GM21786 (cell line): ENCODE measurements at regions not wholly inside any gene's neighbourhood (a gene's known extent, or its start where the extent isn't known, plus 50 kb on each side); places are given as distances from the start of the nearest gene placed in this dataset.
"Not testable (repeated sequence)": the region's sequence is repeated elsewhere in the genome, so short reads cannot be mapped to it uniquely, and the experiment has no call there.

Experiments used
- ATAC-seq: cut with Tn5 transposase; IDR thresholded peaks from one replicate; pipeline ENCODE4 v1.9.1; 2021; ENCODE audit not compliant: unreplicated experiment

DNA sequence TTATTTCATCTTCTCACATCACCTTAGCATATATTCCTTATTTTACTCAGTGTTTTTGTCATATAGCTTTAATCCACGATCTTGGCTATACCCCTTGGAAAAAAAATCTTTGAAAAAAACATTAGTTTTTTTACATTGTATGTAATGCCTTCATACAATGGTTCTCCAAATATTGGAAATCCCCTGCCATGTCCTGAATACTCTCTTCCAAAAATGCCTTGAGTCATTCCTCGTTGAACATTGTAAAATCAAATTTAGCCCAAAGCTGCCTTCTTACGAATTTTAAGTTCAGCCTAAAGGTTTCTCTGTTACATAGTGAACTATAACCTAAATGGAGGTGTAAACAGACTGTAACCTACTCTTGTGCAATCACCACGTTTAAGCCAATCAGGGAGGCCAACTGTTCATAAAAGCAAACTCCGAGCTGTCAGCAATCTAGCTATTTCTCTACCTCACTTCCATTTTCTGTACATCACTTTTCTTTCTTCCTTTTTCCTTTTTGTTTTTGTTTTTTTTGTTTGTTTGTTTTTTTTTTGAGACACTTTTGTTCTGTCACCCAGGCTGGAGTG lies 140.1 kb downstream of the ANXA2 start:
- no peak for ATAC-seq

DNA sequence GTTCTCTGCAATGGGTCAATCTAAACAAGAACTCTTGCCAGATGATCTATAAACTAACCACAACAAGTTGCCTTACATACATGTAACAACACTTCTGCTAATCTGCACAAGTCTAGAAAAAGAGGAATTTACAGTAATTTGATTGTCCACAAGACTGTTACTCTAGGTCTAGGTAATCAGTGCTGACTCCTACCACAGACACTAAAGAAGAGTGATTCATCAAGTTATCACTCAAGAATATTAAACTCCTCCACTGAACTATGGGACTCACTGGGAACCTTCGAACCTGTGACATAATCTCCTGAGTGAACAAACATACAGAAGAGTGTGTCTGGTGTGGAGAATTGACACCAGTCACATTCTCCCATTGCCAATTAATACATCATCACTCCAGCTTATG lies 138.3 kb downstream of the ANXA2 start:
- no peak for ATAC-seq

DNA sequence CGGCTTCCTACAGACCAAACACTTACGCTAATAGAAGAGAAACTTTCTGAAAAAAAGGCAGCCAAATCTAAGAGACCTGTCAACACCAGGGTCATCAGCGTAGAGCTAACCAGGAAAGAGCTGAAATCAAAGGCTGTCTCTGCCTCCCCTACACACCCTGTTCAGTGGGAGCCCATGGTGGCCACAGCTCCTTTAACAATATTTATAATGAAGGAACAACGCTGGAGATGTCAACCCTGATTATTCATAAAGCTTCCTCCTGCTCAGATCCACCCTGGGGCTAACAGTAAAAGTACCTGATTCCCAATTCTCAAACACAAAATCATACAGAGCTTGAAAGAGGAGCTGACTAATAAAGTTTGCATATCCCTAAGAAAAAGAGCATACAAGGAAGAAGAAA lies 133.7 kb downstream of the ANXA2 start:
- no peak for ATAC-seq

DNA sequence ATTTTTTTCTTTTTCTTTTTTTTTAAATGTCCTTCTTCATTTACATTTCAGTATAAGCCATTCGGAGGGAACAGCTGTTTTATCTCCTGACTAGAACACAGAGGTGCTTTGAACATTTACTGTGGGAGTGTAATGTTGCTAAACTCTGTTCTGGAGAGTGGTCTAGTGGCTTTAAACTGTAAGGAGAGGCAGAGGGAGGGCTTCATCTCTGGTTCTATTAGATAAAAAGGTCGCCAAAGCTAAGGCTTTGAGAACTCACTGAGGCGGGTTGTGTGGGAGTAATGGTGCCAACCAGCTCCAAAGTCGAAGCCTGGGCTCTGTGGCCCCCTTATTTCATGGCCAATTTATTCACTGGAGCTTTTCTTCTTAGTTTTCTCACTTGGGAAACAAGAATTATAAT lies 133.2 kb downstream of the ANXA2 start:
- no peak for ATAC-seq

DNA sequence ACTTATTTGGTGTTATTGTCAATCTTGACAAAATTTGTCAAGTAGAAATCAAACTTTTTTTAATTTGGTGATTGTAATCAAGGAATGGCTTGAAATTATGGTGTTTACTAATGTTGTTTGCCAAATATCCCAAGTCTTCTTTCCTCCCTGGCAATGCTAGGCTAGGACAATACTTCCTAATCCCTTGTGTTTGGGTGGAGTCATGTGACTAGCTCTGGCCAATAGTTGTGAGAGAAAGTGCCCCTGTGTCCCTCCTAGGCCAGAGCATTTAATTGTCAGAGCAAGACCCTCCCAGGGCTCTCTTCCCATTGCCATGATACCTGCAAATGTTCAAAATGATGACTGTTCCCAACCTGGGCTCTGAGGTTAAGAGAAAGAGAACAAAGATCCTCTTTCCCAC lies 132.7 kb downstream of the ANXA2 start:
- ATAC-seq = no peak

DNA sequence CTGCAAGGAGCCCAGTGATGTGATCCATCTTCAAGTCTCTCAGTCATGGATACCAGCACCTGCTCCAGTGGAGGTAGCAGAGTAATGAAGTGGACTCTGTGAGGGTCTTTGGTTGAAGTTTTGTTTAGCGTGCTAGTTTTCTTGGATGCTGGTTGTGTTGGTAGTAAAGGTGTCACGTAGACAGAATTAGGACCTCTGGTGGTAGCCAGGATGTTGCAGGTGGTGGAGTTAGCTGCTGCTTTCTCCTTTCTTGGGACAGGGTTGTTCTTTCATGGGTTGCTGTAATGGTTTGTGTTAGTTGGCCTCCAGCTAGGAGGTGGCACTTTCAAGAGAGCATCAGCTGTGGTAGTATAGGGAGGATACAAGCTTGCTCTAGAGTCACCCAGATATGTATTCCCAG lies 125.2 kb downstream of the ANXA2 start:
- no peak for ATAC-seq

DNA sequence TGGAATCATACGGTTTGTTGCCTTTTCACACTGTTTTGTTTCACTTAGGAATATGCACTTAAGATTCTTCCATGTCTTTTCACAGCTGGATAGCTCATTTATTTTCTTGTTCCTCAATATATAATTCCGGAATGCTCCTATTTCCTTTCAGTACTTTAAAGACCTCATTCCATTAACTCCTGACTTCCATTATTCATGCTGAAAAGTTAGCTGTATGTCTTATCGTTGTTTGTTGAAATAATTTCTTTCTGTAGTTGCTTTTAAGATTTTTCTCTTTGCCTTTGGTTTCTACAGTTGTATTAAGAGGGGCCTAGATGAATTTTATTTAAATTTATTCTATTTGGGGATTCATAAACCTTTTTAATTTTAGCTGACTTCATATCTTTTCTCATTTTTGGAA lies 122.2 kb downstream of the ANXA2 start:
- ATAC-seq = no peak

DNA sequence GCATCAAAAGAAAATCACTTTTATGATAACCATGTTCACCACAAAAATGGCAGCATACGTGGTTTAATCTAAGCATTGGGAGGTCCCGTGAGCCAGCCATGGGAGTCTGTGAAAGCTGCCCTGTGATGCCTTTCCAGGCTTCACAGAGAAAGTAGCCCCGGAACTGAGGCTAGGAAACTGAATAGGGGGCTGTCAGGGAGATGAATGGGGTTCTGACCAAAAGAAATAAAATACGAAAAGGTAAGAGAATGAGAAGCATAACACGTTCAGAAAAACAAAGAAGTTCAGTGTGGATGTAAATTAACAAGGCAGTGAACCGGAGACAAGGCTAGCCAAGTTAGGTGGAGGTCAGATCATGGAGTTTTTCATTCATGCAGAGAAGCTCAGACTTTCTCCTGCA lies 118.9 kb downstream of the ANXA2 start:
- no peak for ATAC-seq

DNA sequence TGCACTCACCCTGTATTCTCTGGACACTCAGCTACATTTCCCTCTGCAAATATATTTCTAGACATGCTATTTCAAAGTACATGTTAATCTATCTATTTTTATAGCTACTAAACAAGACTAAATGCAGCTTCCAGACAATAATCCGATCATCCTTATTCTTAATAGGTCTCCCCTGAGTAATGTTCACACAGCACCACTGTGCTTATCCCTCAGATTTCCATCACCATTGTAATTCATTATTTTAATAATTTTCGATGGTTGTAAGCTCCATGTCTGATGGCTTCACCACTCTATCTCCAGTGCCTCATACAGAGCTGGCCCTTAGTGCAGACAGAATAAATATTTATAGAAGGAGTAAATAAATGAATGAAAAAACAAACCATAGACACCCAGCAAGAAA lies 117.5 kb downstream of the ANXA2 start:
- ATAC-seq = no peak

DNA sequence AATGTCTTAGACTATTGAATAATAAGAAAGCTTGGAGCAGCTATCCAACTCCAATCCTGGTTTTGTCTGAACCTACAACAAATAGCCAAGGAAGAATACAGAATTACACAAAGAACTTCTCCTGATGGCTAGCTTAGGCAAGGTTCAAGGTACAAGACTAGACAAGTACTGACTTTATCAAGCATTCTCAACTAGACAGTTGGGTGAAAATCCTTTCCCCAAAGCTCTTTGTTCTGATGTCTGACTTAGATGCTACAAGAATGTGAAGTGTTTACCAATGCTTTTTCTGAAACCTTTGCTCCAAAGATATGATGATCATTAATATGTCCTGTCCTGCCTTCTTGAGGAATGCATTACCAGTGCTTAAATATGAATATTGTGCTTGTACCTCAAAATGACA lies 113.8 kb downstream of the ANXA2 start:
- ATAC-seq = no peak

DNA sequence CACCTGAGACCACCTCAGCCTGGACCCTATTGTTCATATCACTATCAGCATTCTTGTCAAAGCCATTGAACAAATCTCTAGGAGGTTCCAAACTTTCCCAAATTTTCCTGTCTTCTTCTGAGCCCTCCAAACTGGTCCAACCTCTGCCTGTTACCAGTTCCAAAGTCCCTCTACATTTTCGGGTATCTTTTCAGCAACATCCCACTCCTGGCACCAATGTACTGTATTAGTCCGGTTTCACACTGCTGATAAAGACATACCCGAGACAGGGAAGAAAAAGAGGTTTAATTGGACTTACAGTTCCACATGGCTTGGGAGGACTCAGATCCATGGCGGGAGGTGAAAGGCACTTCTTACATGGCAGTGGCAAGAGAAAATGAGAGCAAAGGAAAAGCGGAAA lies 101.9 kb downstream of the ANXA2 start:
- not testable (repeated sequence) for ATAC-seq

DNA sequence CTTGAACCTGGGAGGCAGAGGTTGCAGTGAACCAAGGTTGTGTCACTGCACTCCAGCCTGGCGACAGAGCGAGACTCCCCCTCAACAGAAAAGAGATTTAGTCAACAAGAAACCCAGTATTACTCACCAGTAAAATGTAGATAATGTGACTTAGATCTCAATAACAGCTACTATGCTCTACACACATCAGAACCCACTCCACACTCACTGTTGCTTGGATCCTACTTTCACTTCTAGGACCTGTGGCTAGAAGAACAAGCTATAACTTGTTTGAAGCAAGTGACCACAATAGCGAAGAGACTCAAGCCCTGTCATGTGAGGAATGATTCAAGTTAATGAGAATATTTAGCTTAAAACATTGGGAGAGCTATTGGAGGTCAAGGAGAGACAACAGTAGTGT lies 100.7 kb downstream of the ANXA2 start:
- no peak for ATAC-seq
